Body of pancreas (tissue), 4 donors: ENCODE measurements at regions not wholly inside any gene's neighbourhood (a gene's known extent, or its start where the extent isn't known, plus 50 kb on each side); places are given as distances from the start of the nearest gene placed in this dataset.

ENCODE experiments used
- ATAC-seq: fragments of 150-250 bp; one replicate; pipeline ENCODE4 v1.9.1; 2016
- DNase-seq, 4 donors: peaks; one replicate each; pipeline ENCODE4 v3.0.0-alpha.2; 2019
- H3K27ac ChIP-seq, 4 donors: fragments of 200-600 bp; sonication (generic); 1 replicate in 3 of 4; 2 replicates in 1 of 4; pipeline versions ENCODE4 v1.5.1 to v1.6.1; 2016 to 2019; ENCODE audit warnings: mild to moderate bottlenecking in 1 of 4, mixed read lengths in 1 of 4, moderate library complexity in 1 of 4
- H3K27me3 ChIP-seq, 2 donors: fragments of 200-600 bp; sonication (generic); one replicate each; pipeline ENCODE4 v1.6.0; 2016; ENCODE audit warnings: mild to moderate bottlenecking in 1 of 2
- H3K36me3 ChIP-seq, 2 donors: fragments of 200-600 bp; sonication (generic); replicated peaks in 1 of 2; 2 replicates each; pipeline ENCODE4 v1.5.1; 2016; ENCODE audit warnings: low read depth in 2 of 2; ENCODE audit not compliant: insufficient read depth in 1 of 2
- H3K4me1 ChIP-seq: fragments of 200-600 bp; sonication (generic); one replicate; pipeline ENCODE4 v1.6.0; 2016
- H3K4me3 ChIP-seq, 2 donors: fragments of 200-600 bp; sonication (generic); 1 replicate in 1 of 2; 2 replicates in 1 of 2; pipeline ENCODE4 v1.5.1; 2016 to 2019
- H3K9me3 ChIP-seq, 3 donors: fragments of 200-600 bp; sonication (generic); 1 replicate in 2 of 3; 2 replicates in 1 of 3; pipeline ENCODE4 v1.5.1; 2016
- CTCF ChIP-seq, 7 experiments: fragments of 450-650 bp in 4 of 7; fragments of 200-600 bp in 3 of 7; sonication (generic) in 3 of 7; IDR thresholded peaks; one replicate each; pipeline ENCODE4 v1.5.1; 2016 to 2019; ENCODE audit warnings: antibody characterized with exemption in 7 of 7
- POLR2A ChIP-seq, 3 donors: fragments of 450-650 bp; IDR thresholded peaks; one replicate each; pipeline ENCODE4 v1.6.1; 2016; ENCODE audit warnings: antibody characterized with exemption in 3 of 3, mild to moderate bottlenecking in 2 of 3
- WGBS, 2 donors: methylation state at CpG; one replicate each; pipeline ENCODE4 v1.1.5; 2017; 5-methylcytosine and 5-hydroxymethylcytosine counted together
- intact Hi-C: fragments of 100-400 bp; cut with DNase I; formaldehyde crosslinking; loops from one replicate; pipeline ENCODE4 v1.15.1; 2023

- no peak overlapping the region for H3K4me3 ChIP-seq
- intact Hi-C loops = no loop called here
- 14 to 24% methylated on average over 5 of the region's 5 CpGs for WGBS, 2 donors
- no peak for TF ChIP-seq POLR2A (IDR thresholded peaks at IDR 0.05)
- no peak for TF ChIP-seq CTCF (IDR thresholded peaks at IDR 0.05)
- no peaks in the 10 kb centered on the region for H3K4me1 ChIP-seq
- H3K9me3 ChIP-seq = no peaks in the 10 kb centered on the region
- no peak overlapping the region for H3K27ac ChIP-seq
- no peak for DNase-seq
- no peaks in the 10 kb centered on the region for H3K36me3 ChIP-seq
- H3K27me3 ChIP-seq = no peaks in the 10 kb centered on the region
- no peak for ATAC-seq
These were observed 1027.9 kb upstream of the ADGRB3 start for GRCh38 chr6:67606906-67607828.

GRCh38 chr6:67594366-67594765 lies 1040.7 kb upstream of the ADGRB3 start:
- no peak overlapping the region for H3K4me3 ChIP-seq
- no peaks in the 10 kb centered on the region for H3K4me1 ChIP-seq
- TF ChIP-seq CTCF (IDR thresholded peaks at IDR 0.05) = no peak
- no peak for TF ChIP-seq POLR2A (IDR thresholded peaks at IDR 0.05)
- H3K9me3 ChIP-seq = no peaks in the 10 kb centered on the region
- H3K27ac ChIP-seq = no peak overlapping the region
- H3K27me3 ChIP-seq = no peaks in the 10 kb centered on the region
- WGBS, 2 donors = 69 to 79% methylated on average over 1 of the region's 1 CpG
- intact Hi-C loops = no loop called here
- H3K36me3 ChIP-seq = no peaks in the 10 kb centered on the region
- ATAC-seq = no peak
- DNase-seq = no peak

- intact Hi-C loops = no loop called here
- Histone ChIP-seq H3K36me3 (no peaks in the 10 kb centered on the region), H3K27me3 (no peaks in the 10 kb centered on the region), H3K9me3 (no peaks in the 10 kb centered on the region), H3K27ac (no peak overlapping the region), H3K4me1 (no peaks in the 10 kb centered on the region), H3K4me3 (no peak overlapping the region)
- DNase-seq = no peak
- no peak for ATAC-seq
- no peak for TF ChIP-seq POLR2A (IDR thresholded peaks at IDR 0.05)
- TF ChIP-seq CTCF (IDR thresholded peaks at IDR 0.05) = no peak
These were observed 1041.8 kb upstream of the ADGRB3 start for GRCh38 chr6:67593247-67593646.

GRCh38 chr6:67591910-67592309 lies 1043.2 kb upstream of the ADGRB3 start:
- no peaks in the 10 kb centered on the region for H3K27me3 ChIP-seq
- ATAC-seq = no peak
- no peak for DNase-seq
- H3K9me3 ChIP-seq = no peaks in the 10 kb centered on the region
- intact Hi-C loops = no loop called here
- no peaks in the 10 kb centered on the region for H3K36me3 ChIP-seq
- H3K4me3 ChIP-seq = no peak overlapping the region
- TF ChIP-seq POLR2A (IDR thresholded peaks at IDR 0.05) (no peak), CTCF (IDR thresholded peaks at IDR 0.05) (no peak)
- H3K4me1 ChIP-seq = no peaks in the 10 kb centered on the region
- H3K27ac ChIP-seq = no peak overlapping the region

- no peaks in the 10 kb centered on the region for H3K36me3 ChIP-seq
- ATAC-seq = no peak
- intact Hi-C loops = no loop called here
These were observed 1067.2 kb upstream of the ADGRB3 start for GRCh38 chr6:67567842-67568241.

More at GRCh38 chr6:67567842-67568241, 1067.2 kb upstream of the ADGRB3 start:
- DNase-seq = no peak
- Histone ChIP-seq H3K9me3 (no peaks in the 10 kb centered on the region), H3K27me3 (no peaks in the 10 kb centered on the region), H3K27ac (no peak overlapping the region), H3K4me3 (no peak overlapping the region), H3K4me1 (no peaks in the 10 kb centered on the region)
- WGBS, 2 donors = 30 to 60% methylated on average over 1 of the region's 1 CpG
- TF ChIP-seq POLR2A (IDR thresholded peaks at IDR 0.05) (no peak), CTCF (IDR thresholded peaks at IDR 0.05) (no peak)
